BLaER1 treated with 17β-estradiol and CSF1 and Interleukin-3, amounts not matched to agents 10 nM and 100 nM (cell line): ENCODE measurements at regions not wholly inside any gene's neighbourhood (a gene's known extent, or its start where the extent isn't known, plus 50 kb on each side); places are given as distances from the start of the nearest gene placed in this dataset.

Source experiments
- H3K27ac ChIP-seq, 11 experiments: shearing (Covaris generic); formaldehyde crosslinking; 2 replicates each; pipeline ENCODE4 v1.8.1; 2022
- H3K27me3 ChIP-seq, 11 experiments: shearing (Covaris generic); formaldehyde crosslinking; 2 replicates each; pipeline ENCODE4 v1.8.1; 2022
- H3K36me3 ChIP-seq, 11 experiments: shearing (Covaris generic); formaldehyde crosslinking; 2 replicates each; pipeline ENCODE4 v1.8.1; 2022
- H3K4me1 ChIP-seq, 10 experiments: shearing (Covaris generic); formaldehyde crosslinking; 2 replicates each; pipeline ENCODE4 v1.8.1; 2022
- H3K4me2 ChIP-seq, 11 experiments: shearing (Covaris generic); formaldehyde crosslinking; 2 replicates each; pipeline ENCODE4 v1.8.1; 2022
- H3K4me3 ChIP-seq, 10 experiments: shearing (Covaris generic); formaldehyde crosslinking; 2 replicates each; pipeline ENCODE4 v1.8.1; 2022
- H3K9ac ChIP-seq, 11 experiments: shearing (Covaris generic); formaldehyde crosslinking; 2 replicates each; pipeline ENCODE4 v1.8.1; 2022
- H3K9me3 ChIP-seq, 11 experiments: shearing (Covaris generic); formaldehyde crosslinking; replicated peaks in 1 of 11; 2 replicates each; pipeline ENCODE4 v1.8.1; 2022
- H4K20me1 ChIP-seq, 11 experiments: shearing (Covaris generic); formaldehyde crosslinking; 2 replicates each; pipeline ENCODE4 v1.8.1; 2022
- Cebpa-rat ChIP-seq, 11 experiments: shearing (Covaris generic); IDR thresholded peaks; 2 replicates each; pipeline ENCODE4 v1.8.1; 2022

- Histone ChIP-seq H3K4me2 (peak overlapping the region in 3 of 11 experiments; percentile 0 to 7 (median 3); a peak in 3 of 22 replicates), H3K27ac (no peak overlapping the region), H4K20me1 (peaks cover 0 to 100% (median 100%) of the 10 kb centered on the region in 11 experiments; a peak in 17 of 22 replicates), H3K4me3 (peak overlapping the region in 1 of 10 experiments; percentile 17; a peak in 1 of 20 replicates), H3K4me1 (peaks cover 42 to 58% (median 51%) of the 10 kb centered on the region in 10 experiments), H3K9me3 (peaks cover 10 to 53% (median 35%) of the 10 kb centered on the region in 11 experiments; a peak in 21 of 22 replicates), H3K9ac (no peak overlapping the region), H3K36me3 (peaks cover 18 to 100% (median 92%) of the 10 kb centered on the region in 11 experiments; a peak in 21 of 22 replicates), H3K27me3 (no peaks in the 10 kb centered on the region)
- TF ChIP-seq Cebpa-rat (IDR thresholded peaks at IDR 0.05) = no peak
Observed at GRCh38 chr20:60064554-60065196, 106.5 kb downstream of the CDH26 start.

GRCh38 chr20:60065741-60066437, 107.7 kb downstream of the CDH26 start:
- peaks cover 10 to 66% (median 35%) of the 10 kb centered on the region in 11 experiments; a peak in 21 of 22 replicates for H3K9me3 ChIP-seq
- H3K27ac ChIP-seq = peak overlapping the region in 2 of 11 experiments; percentile 3 to 26; a peak in 3 of 22 replicates
- H3K27me3 ChIP-seq = no peaks in the 10 kb centered on the region
- peak overlapping the region in 6 of 11 experiments; percentile 0 to 48 (median 18); a peak in 5 of 22 replicates for H3K4me2 ChIP-seq
- no peak overlapping the region for H3K9ac ChIP-seq
- no peak for TF ChIP-seq Cebpa-rat (IDR thresholded peaks at IDR 0.05)
- H4K20me1 ChIP-seq = peaks cover 0 to 100% (median 100%) of the 10 kb centered on the region in 11 experiments; a peak in 16 of 22 replicates
- H3K36me3 ChIP-seq = peaks cover 27 to 100% (median 96%) of the 10 kb centered on the region in 11 experiments
- peak overlapping the region in 1 of 10 experiments; percentile 17; a peak in 2 of 20 replicates for H3K4me3 ChIP-seq
- peaks cover 30 to 46% (median 39%) of the 10 kb centered on the region in 10 experiments for H3K4me1 ChIP-seq

GRCh38 chr20:60066438-60066823, 108.2 kb downstream of the CDH26 start:
- Histone ChIP-seq H3K4me3 (no peak overlapping the region), H3K27me3 (no peaks in the 10 kb centered on the region), H3K9ac (no peak overlapping the region), H3K36me3 (peaks cover 29 to 100% (median 96%) of the 10 kb centered on the region in 11 experiments), H3K9me3 (peaks cover 10 to 67% (median 35%) of the 10 kb centered on the region in 11 experiments; a peak in 21 of 22 replicates), H4K20me1 (peaks cover 0 to 100% (median 100%) of the 10 kb centered on the region in 11 experiments; a peak in 16 of 22 replicates), H3K4me1 (peaks cover 25 to 40% (median 33%) of the 10 kb centered on the region in 10 experiments), H3K27ac (peak overlapping the region in 1 of 11 experiments; percentile 11; a peak in 2 of 22 replicates), H3K4me2 (peak overlapping the region in 1 of 11 experiments; percentile 28; a peak in 1 of 22 replicates)
- no peak for TF ChIP-seq Cebpa-rat (IDR thresholded peaks at IDR 0.05)

- no peak overlapping the region for H3K4me2 ChIP-seq
- H3K9me3 ChIP-seq = peaks cover 10 to 63% (median 41%) of the 10 kb centered on the region in 11 experiments; a peak in 21 of 22 replicates
- H3K9ac ChIP-seq = no peak overlapping the region
- peaks cover 34 to 100% (median 97%) of the 10 kb centered on the region in 11 experiments for H3K36me3 ChIP-seq
- H4K20me1 ChIP-seq = peaks cover 0 to 97% (median 85%) of the 10 kb centered on the region in 11 experiments; a peak in 16 of 22 replicates
- no peaks in the 10 kb centered on the region for H3K27me3 ChIP-seq
- no peak for TF ChIP-seq Cebpa-rat (IDR thresholded peaks at IDR 0.05)
- no peak overlapping the region for H3K27ac ChIP-seq
- no peak overlapping the region for H3K4me3 ChIP-seq
- peaks cover 4 to 20% (median 13%) of the 10 kb centered on the region in 10 experiments; a peak in 19 of 20 replicates for H3K4me1 ChIP-seq
Observed at GRCh38 chr20:60068509-60068908, 110.3 kb downstream of the CDH26 start.

GRCh38 chr20:60069656-60070055, 111.4 kb downstream of the CDH26 start:
- Histone ChIP-seq H3K4me3 (no peak overlapping the region), H3K4me2 (no peak overlapping the region), H3K9ac (no peak overlapping the region), H3K9me3 (peaks cover 10 to 51% (median 30%) of the 10 kb centered on the region in 11 experiments; a peak in 21 of 22 replicates), H4K20me1 (peaks cover 0 to 95% (median 84%) of the 10 kb centered on the region in 11 experiments; a peak in 16 of 22 replicates), H3K4me1 (peaks cover 0 to 16% (median 4%) of the 10 kb centered on the region in 10 experiments; a peak in 6 of 20 replicates), H3K36me3 (peaks cover 25 to 95% (median 86%) of the 10 kb centered on the region in 11 experiments), H3K27ac (no peak overlapping the region), H3K27me3 (no peaks in the 10 kb centered on the region)
- TF ChIP-seq Cebpa-rat (IDR thresholded peaks at IDR 0.05) = no peak

GRCh38 chr20:60070791-60071190, 112.6 kb downstream of the CDH26 start:
- H3K36me3 ChIP-seq = peaks cover 21 to 89% (median 75%) of the 10 kb centered on the region in 11 experiments

GRCh38 chr20:60071965-60072364, 113.7 kb downstream of the CDH26 start:
- no peaks in the 10 kb centered on the region for H3K27me3 ChIP-seq
- H4K20me1 ChIP-seq = peaks cover 0 to 95% (median 83%) of the 10 kb centered on the region in 11 experiments; a peak in 15 of 22 replicates
- peaks cover 0 to 33% (median 11%) of the 10 kb centered on the region in 11 experiments; a peak in 13 of 22 replicates for H3K9me3 ChIP-seq
- no peak for TF ChIP-seq Cebpa-rat (IDR thresholded peaks at IDR 0.05)
- no peak overlapping the region for H3K27ac ChIP-seq
- no peak overlapping the region for H3K4me2 ChIP-seq
- H3K9ac ChIP-seq = no peak overlapping the region
- peaks cover 0 to 18% (median 2%) of the 10 kb centered on the region in 10 experiments; a peak in 13 of 20 replicates for H3K4me1 ChIP-seq
- peaks cover 10 to 84% (median 63%) of the 10 kb centered on the region in 11 experiments for H3K36me3 ChIP-seq
- no peak overlapping the region for H3K4me3 ChIP-seq

More at GRCh38 chr20:60070791-60071190, 112.6 kb downstream of the CDH26 start:
- Histone ChIP-seq H3K9me3 (peaks cover 4 to 40% (median 19%) of the 10 kb centered on the region in 11 experiments; a peak in 21 of 22 replicates), H3K4me2 (no peak overlapping the region), H3K27ac (no peak overlapping the region), H3K4me1 (peaks cover 0 to 7% (median under 1%) of the 10 kb centered on the region in 10 experiments; a peak in 8 of 20 replicates), H3K4me3 (no peak overlapping the region), H4K20me1 (peaks cover 0 to 95% (median 83%) of the 10 kb centered on the region in 11 experiments; a peak in 16 of 22 replicates), H3K9ac (no peak overlapping the region), H3K27me3 (no peaks in the 10 kb centered on the region)
- no peak for TF ChIP-seq Cebpa-rat (IDR thresholded peaks at IDR 0.05)

- peaks cover 4 to 95% (median 83%) of the 10 kb centered on the region in 11 experiments; a peak in 16 of 22 replicates for H4K20me1 ChIP-seq
- no peak overlapping the region for H3K4me2 ChIP-seq
- H3K27me3 ChIP-seq = no peaks in the 10 kb centered on the region
- no peak overlapping the region for H3K27ac ChIP-seq
- peaks cover 9 to 29% (median 13%) of the 10 kb centered on the region in 10 experiments; a peak in 19 of 20 replicates for H3K4me1 ChIP-seq
- peaks cover 10 to 79% (median 53%) of the 10 kb centered on the region in 11 experiments for H3K36me3 ChIP-seq
- peaks cover 0 to 33% (median 10%) of the 10 kb centered on the region in 11 experiments; a peak in 13 of 22 replicates for H3K9me3 ChIP-seq
- no peak overlapping the region for H3K9ac ChIP-seq
- TF ChIP-seq Cebpa-rat (IDR thresholded peaks at IDR 0.05) = no peak
- H3K4me3 ChIP-seq = no peak overlapping the region
Observed at GRCh38 chr20:60073086-60073485, 114.9 kb downstream of the CDH26 start.
